Body of pancreas (tissue), 4 donors: ENCODE measurements at regions not wholly inside any gene's neighbourhood (a gene's known extent, or its start where the extent isn't known, plus 50 kb on each side); places are given as distances from the start of the nearest gene placed in this dataset.

Experiments used
- ATAC-seq: fragments of 150-250 bp; one replicate; pipeline ENCODE4 v1.9.1; 2016
- DNase-seq, 4 donors: peaks; one replicate each; pipeline ENCODE4 v3.0.0-alpha.2; 2019
- H3K27ac ChIP-seq, 4 donors: fragments of 200-600 bp; sonication (generic); 1 replicate in 3 of 4; 2 replicates in 1 of 4; pipeline versions ENCODE4 v1.5.1 to v1.6.1; 2016 to 2019; ENCODE audit warnings: mild to moderate bottlenecking in 1 of 4, mixed read lengths in 1 of 4, moderate library complexity in 1 of 4
- H3K27me3 ChIP-seq, 2 donors: fragments of 200-600 bp; sonication (generic); one replicate each; pipeline ENCODE4 v1.6.0; 2016; ENCODE audit warnings: mild to moderate bottlenecking in 1 of 2
- H3K36me3 ChIP-seq, 2 donors: fragments of 200-600 bp; sonication (generic); replicated peaks in 1 of 2; 2 replicates each; pipeline ENCODE4 v1.5.1; 2016; ENCODE audit warnings: low read depth in 2 of 2; ENCODE audit not compliant: insufficient read depth in 1 of 2
- H3K4me1 ChIP-seq: fragments of 200-600 bp; sonication (generic); one replicate; pipeline ENCODE4 v1.6.0; 2016
- H3K4me3 ChIP-seq, 2 donors: fragments of 200-600 bp; sonication (generic); 1 replicate in 1 of 2; 2 replicates in 1 of 2; pipeline ENCODE4 v1.5.1; 2016 to 2019
- H3K9me3 ChIP-seq, 3 donors: fragments of 200-600 bp; sonication (generic); 1 replicate in 2 of 3; 2 replicates in 1 of 3; pipeline ENCODE4 v1.5.1; 2016
- CTCF ChIP-seq, 7 experiments: fragments of 450-650 bp in 4 of 7; fragments of 200-600 bp in 3 of 7; sonication (generic) in 3 of 7; IDR thresholded peaks; one replicate each; pipeline ENCODE4 v1.5.1; 2016 to 2019; ENCODE audit warnings: antibody characterized with exemption in 7 of 7
- POLR2A ChIP-seq, 3 donors: fragments of 450-650 bp; IDR thresholded peaks; one replicate each; pipeline ENCODE4 v1.6.1; 2016; ENCODE audit warnings: antibody characterized with exemption in 3 of 3, mild to moderate bottlenecking in 2 of 3
- whole genome bisulfite sequencing, 2 donors: methylation state at CpG; one replicate each; pipeline ENCODE4 v1.1.5; 2017; 5-methylcytosine and 5-hydroxymethylcytosine counted together
- intact Hi-C: fragments of 100-400 bp; cut with DNase I; formaldehyde crosslinking; loops from one replicate; pipeline ENCODE4 v1.15.1; 2023

- no peak for DNase-seq
- no peak for ATAC-seq
- no peak overlapping the region for H3K27ac ChIP-seq
- H3K9me3 ChIP-seq, result no peaks in the 10 kb centered on the region
- no peak for TF ChIP-seq POLR2A (IDR thresholded peaks at IDR 0.05)
- no peak for TF ChIP-seq CTCF (IDR thresholded peaks at IDR 0.05)
- 30 to 34% methylated on average over 2 of the region's 2 CpGs for WGBS, 2 donors
- no peaks in the 10 kb centered on the region for H3K27me3 ChIP-seq
- intact Hi-C loops, result no loop called here
- no peaks in the 10 kb centered on the region for H3K36me3 ChIP-seq
- H3K4me3 ChIP-seq, result no peak overlapping the region
- H3K4me1 ChIP-seq, result no peaks in the 10 kb centered on the region
Observed at GRCh38 chr4:177087499-177087898, 222.2 kb upstream of the NEIL3 start.

- no peak for DNase-seq
- no peak for ATAC-seq
Observed at GRCh38 chr4:177091515-177091914, 218.2 kb upstream of the NEIL3 start.

DNA sequence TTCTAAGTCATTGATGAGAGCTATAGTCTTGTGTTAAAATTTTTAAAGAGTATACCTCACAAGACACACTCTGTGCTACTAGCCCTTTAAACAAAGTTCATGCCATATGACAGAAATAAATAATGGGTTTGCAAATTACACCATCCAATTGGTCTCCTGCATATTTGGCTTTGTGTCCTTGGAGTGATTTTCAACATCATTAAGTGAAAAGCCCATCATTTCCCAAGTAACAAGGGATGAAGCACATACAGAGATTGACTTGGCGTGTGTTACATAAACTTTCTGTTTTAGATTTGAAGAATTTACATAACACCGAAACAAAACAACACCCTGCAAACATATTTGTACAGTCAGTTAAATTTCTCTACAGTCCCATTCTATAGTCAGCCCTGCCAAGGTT, 216.9 kb upstream of the NEIL3 start:
- H3K4me3 ChIP-seq, result no peak overlapping the region
- no peaks in the 10 kb centered on the region for H3K9me3 ChIP-seq
- TF ChIP-seq CTCF (IDR thresholded peaks at IDR 0.05), result no peak
- TF ChIP-seq POLR2A (IDR thresholded peaks at IDR 0.05), result no peak
- no peaks in the 10 kb centered on the region for H3K36me3 ChIP-seq
- H3K27ac ChIP-seq, result no peak overlapping the region
- WGBS, 2 donors, result 65 to 71% methylated on average over 2 of the region's 2 CpGs
- ATAC-seq, result no peak
- intact Hi-C loops, result no loop called here
- no peaks in the 10 kb centered on the region for H3K4me1 ChIP-seq
- DNase-seq, result no peak
- H3K27me3 ChIP-seq, result no peaks in the 10 kb centered on the region

More at GRCh38 chr4:177091515-177091914, 218.2 kb upstream of the NEIL3 start:
- no peaks in the 10 kb centered on the region for H3K9me3 ChIP-seq
- no peaks in the 10 kb centered on the region for H3K27me3 ChIP-seq
- no peaks in the 10 kb centered on the region for H3K36me3 ChIP-seq
- H3K27ac ChIP-seq, result no peak overlapping the region
- no peak for TF ChIP-seq CTCF (IDR thresholded peaks at IDR 0.05)
- no peak for TF ChIP-seq POLR2A (IDR thresholded peaks at IDR 0.05)
- H3K4me1 ChIP-seq, result no peaks in the 10 kb centered on the region
- intact Hi-C loops, result no loop called here
- no peak overlapping the region for H3K4me3 ChIP-seq

DNA sequence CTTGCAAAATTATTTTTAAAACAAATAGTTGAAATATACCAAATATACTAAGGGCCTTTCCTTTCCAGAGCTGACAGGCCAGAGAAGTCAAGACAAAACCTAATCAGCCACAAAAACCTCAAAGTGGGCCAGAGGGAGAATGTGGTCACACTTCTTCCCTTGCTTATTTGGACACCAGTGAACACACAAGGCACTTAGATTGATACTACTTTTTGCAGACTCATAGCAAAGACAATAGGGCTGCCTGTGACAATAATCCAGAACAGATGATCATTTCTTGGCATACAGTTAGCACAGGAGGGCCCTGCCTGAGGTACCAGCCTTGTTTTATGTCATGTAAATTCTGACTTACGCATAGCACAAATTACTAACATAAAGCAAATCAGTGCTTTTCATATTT, 215.7 kb upstream of the NEIL3 start:
- Histone ChIP-seq H3K4me1 (no peaks in the 10 kb centered on the region), H3K27ac (no peak overlapping the region), H3K27me3 (no peaks in the 10 kb centered on the region), H3K9me3 (no peaks in the 10 kb centered on the region), H3K36me3 (no peaks in the 10 kb centered on the region), H3K4me3 (no peak overlapping the region)
- intact Hi-C loops, result no loop called here
- WGBS, 2 donors, result 85 to 100% methylated on average over 1 of the region's 1 CpG
- TF ChIP-seq CTCF (IDR thresholded peaks at IDR 0.05), result no peak
- ATAC-seq (no peak), DNase-seq (no peak)

GRCh38 chr4:177097291-177097690, 212.4 kb upstream of the NEIL3 start:
- intact Hi-C loops, result no loop called here
- DNase-seq (no peak), ATAC-seq (no peak)
- Histone ChIP-seq H3K27ac (no peak overlapping the region), H3K4me1 (no peaks in the 10 kb centered on the region), H3K4me3 (no peak overlapping the region), H3K36me3 (no peaks in the 10 kb centered on the region), H3K9me3 (no peaks in the 10 kb centered on the region), H3K27me3 (no peaks in the 10 kb centered on the region)
- 70 to 79% methylated on average over 6 of the region's 6 CpGs for WGBS, 2 donors
- TF ChIP-seq CTCF (IDR thresholded peaks at IDR 0.05), result no peak
- no peak for TF ChIP-seq POLR2A (IDR thresholded peaks at IDR 0.05)
